Right atrium auricular region (tissue), 2 donors: ENCODE measurements at regions not wholly inside any gene's neighbourhood (a gene's known extent, or its start where the extent isn't known, plus 50 kb on each side); places are given as distances from the start of the nearest gene placed in this dataset.

ENCODE experiments used
- DNase-seq: peaks from one replicate; pipeline ENCODE4 v3.0.0-alpha.2; 2019; ENCODE audit warnings: low spot score
- H3K27ac ChIP-seq, 2 donors: fragments of 200-600 bp; sonication (generic); 1 replicate in 1 of 2; 2 replicates in 1 of 2; pipeline ENCODE4 v1.5.1; 2016 to 2019
- H3K27me3 ChIP-seq, 2 donors: fragments of 200-600 bp; sonication (generic); one replicate each; pipeline versions ENCODE4 v1.5.1 to v1.6.0; 2017 to 2019
- H3K36me3 ChIP-seq: fragments of 200-600 bp; sonication (generic); one replicate; pipeline ENCODE4 v1.5.1; 2016
- H3K4me1 ChIP-seq, 2 donors: fragments of 200-600 bp; sonication (generic); one replicate each; pipeline versions ENCODE4 v1.5.1 to v1.6.0; 2017 to 2019
- H3K4me3 ChIP-seq, 2 donors: fragments of 200-600 bp; sonication (generic); 1 replicate in 1 of 2; 2 replicates in 1 of 2; pipeline ENCODE4 v1.5.1; 2017 to 2019; ENCODE audit warnings: mild to moderate bottlenecking in 1 of 2, moderate library complexity in 1 of 2
- H3K9me3 ChIP-seq, 2 donors: fragments of 200-600 bp; sonication (generic); one replicate each; pipeline ENCODE4 v1.5.1; 2019
- TF ChIP-seq, protein P1 (sequence below), 2 donors: fragments of 200-600 bp; sonication (generic); IDR thresholded peaks; one replicate each; pipeline ENCODE4 v1.5.1; 2019; ENCODE audit warnings: antibody characterized with exemption in 2 of 2

DNA sequence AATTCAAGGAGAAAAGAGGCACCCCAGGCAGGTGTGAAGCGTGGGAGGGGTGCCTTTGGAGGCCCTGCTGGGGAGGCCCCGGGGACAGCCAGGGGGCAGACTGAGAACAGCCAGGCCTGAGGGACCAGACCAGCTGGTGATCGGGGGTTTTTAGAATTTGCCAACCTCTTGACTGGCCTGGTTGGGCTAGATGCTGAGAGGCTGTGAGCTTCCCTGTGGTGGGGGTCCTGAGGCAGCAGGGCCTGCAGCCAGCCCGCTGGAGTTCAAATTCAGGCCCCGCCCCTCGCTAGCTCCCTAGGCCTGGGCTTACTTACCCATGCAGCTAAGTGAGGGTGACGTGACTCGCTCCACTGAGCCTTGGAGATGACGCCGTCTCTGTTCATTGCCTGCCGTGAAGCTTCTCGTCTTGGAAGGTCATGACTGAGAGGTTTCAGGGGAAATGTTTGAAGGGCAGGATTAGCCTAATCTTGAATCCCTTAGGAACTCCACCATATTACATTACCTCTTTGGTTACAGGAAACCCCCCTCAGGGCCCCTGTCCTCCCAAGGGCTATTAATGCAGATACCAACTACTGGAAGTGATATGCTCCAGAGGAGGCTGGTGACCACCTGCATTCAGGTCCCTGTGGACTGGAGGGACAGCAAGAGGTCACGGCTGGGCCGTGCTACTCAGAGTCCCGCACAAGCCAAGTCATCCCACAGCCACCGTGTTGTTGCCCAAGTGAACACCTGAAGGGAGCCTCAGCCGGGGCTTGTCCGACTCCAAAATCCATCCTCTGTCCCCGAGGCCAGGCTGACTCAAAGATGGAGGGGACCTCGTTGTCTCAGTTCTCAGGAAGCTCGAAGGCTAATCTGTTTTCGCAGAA lies 73.9 kb upstream of the DUSP22 start:
- Histone ChIP-seq H3K36me3 (no peaks in the 10 kb centered on the region), H3K9me3 (peaks cover 0 to 11% of the 10 kb centered on the region in 2 donors), H3K27ac (no peak overlapping the region), H3K4me1 (no peaks in the 10 kb centered on the region), H3K27me3 (no peaks in the 10 kb centered on the region), H3K4me3 (no peak overlapping the region)
- no peak for DNase-seq
- TF ChIP-seq, protein P1, sequence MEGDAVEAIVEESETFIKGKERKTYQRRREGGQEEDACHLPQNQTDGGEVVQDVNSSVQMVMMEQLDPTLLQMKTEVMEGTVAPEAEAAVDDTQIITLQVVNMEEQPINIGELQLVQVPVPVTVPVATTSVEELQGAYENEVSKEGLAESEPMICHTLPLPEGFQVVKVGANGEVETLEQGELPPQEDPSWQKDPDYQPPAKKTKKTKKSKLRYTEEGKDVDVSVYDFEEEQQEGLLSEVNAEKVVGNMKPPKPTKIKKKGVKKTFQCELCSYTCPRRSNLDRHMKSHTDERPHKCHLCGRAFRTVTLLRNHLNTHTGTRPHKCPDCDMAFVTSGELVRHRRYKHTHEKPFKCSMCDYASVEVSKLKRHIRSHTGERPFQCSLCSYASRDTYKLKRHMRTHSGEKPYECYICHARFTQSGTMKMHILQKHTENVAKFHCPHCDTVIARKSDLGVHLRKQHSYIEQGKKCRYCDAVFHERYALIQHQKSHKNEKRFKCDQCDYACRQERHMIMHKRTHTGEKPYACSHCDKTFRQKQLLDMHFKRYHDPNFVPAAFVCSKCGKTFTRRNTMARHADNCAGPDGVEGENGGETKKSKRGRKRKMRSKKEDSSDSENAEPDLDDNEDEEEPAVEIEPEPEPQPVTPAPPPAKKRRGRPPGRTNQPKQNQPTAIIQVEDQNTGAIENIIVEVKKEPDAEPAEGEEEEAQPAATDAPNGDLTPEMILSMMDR (IDR thresholded peaks at IDR 0.05) = no peak

DNA sequence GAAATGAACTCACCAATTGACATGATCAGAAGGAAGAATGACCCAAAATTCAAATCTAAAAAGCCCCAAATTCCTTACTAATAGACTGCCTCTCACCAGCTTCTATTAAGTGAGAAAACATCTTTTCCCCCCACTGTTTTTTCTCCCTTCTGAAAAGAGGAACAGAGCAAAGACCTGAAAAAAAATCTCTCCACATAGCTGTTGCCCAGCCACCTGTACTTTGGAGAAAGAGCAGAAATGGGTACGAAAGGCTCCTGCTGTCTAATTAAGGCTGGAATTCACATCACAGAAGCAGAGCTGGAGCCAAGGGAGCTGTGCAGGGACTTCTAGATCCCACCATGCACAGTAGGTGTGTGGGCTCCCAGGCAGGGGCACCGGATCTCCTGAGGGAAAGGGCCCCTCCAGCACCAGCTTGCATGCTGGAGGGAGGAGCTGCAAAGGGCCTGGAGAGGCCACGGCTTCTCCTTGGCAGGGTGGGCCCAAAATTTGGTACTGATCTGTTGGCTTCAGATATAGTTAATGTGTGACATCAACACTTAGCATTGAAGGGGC lies 73.2 kb upstream of the DUSP22 start:
- no peaks in the 10 kb centered on the region for H3K27me3 ChIP-seq
- TF ChIP-seq, protein P1 (IDR thresholded peaks at IDR 0.05) = no peak
- DNase-seq = no peak
- no peaks in the 10 kb centered on the region for H3K36me3 ChIP-seq
- H3K4me1 ChIP-seq = no peaks in the 10 kb centered on the region
- peaks cover 0 to 4% of the 10 kb centered on the region in 2 donors for H3K9me3 ChIP-seq
- H3K4me3 ChIP-seq = no peak overlapping the region
- H3K27ac ChIP-seq = no peak overlapping the region

DNA sequence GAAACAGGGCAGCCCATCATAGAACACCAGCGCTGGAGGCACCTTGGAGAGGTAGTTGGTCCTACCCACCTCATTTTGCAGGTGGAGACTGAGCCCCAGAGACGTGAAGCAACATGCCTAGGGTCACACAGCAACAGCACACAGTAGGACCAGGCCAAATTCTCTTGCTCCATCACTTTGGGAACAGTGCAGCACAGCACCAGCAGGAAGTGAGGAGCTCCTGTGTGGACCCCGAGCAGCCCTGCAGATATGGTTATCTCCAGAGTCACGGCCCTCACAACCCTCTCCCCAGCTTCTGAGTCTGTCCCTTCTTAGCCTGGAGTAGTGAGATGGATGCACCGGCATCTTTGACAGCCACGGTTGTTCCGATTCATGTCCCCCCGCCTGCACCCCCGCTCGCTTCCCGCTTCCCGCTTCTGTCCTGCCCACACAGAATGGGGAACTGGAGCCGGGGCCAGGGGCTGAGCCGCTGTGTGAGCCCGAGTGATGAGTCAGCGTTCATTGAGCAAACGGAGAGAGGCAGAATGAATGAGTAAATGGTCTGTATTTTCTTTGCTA lies 72.6 kb upstream of the DUSP22 start:
- DNase-seq = peak; percentile 69
- TF ChIP-seq, protein P1 (IDR thresholded peaks at IDR 0.05) = no peak
- no peaks in the 10 kb centered on the region for H3K36me3 ChIP-seq
- no peaks in the 10 kb centered on the region for H3K4me1 ChIP-seq
- H3K9me3 ChIP-seq = no peaks in the 10 kb centered on the region
- H3K4me3 ChIP-seq = no peak overlapping the region
- no peak overlapping the region for H3K27ac ChIP-seq
- no peaks in the 10 kb centered on the region for H3K27me3 ChIP-seq

DNA sequence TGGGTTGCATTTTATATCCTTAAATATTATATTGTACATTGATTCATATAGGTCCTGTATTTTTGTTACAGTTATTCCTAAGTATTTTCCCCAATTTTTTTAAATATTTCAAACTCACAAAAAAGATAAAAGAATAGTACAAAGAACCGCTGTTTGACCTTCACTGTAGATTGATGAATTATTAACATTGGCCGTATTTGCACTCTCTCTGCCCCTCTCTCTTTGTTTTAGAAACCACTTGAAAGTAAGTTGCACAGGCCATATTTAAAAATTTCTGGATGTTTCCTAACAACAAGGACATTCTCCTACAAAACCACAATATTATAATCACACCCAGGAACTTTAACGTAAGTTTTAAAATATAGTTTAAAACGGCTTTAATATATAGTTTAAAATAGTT lies 72.0 kb upstream of the DUSP22 start:
- TF ChIP-seq, protein P1 (IDR thresholded peaks at IDR 0.05) = no peak
- Histone ChIP-seq H3K36me3 (no peaks in the 10 kb centered on the region), H3K4me3 (no peak overlapping the region), H3K9me3 (no peaks in the 10 kb centered on the region), H3K27me3 (no peaks in the 10 kb centered on the region), H3K27ac (no peak overlapping the region), H3K4me1 (no peaks in the 10 kb centered on the region)
- no peak for DNase-seq

DNA sequence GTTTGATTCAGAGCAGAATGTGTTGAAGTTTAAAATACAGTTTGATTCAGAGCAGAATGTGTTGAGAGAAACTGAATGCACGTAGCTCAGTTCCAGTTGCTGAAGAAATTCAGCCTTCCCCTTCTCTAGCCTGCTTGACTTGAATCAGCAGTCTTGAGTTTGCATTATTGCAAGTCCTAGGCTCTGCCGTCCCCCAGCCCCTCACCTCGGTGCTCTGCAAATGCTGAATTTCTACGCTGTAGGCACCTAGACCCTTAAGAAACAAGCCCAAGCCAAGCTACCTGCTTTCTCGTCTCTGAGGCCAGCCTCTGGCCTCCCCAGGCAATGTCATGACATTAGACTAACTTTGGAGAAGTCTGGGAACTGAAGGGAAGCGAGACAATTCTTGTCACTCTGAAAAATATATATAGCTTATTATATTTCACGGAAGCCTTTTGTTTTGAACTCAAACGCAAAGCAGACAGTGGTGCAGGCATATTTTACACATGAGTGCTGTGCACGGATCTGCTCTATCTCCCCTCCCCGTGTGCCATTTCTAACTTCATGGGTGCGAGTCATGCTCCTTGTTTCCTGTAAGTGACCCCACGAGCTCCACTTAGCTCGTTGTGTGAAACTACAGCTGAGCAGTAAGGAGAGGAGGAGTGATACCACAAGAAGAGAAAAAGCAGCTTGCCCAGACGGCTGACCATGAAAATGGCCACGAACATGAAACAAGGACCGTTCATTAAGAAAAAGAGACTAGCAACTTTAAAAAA lies 71.4 kb upstream of the DUSP22 start:
- Histone ChIP-seq H3K36me3 (no peaks in the 10 kb centered on the region), H3K4me1 (no peaks in the 10 kb centered on the region), H3K27me3 (no peaks in the 10 kb centered on the region), H3K9me3 (no peaks in the 10 kb centered on the region), H3K27ac (no peak overlapping the region), H3K4me3 (no peak overlapping the region)
- TF ChIP-seq, protein P1 (IDR thresholded peaks at IDR 0.05) = no peak
- no peak for DNase-seq
